Right ventricle myocardium inferior (tissue), 1 donor: ENCODE measurements at regions not wholly inside any gene's neighbourhood (a gene's known extent, or its start where the extent isn't known, plus 50 kb on each side); places are given as distances from the start of the nearest gene placed in this dataset.
"Not testable (repeated sequence)": the region's sequence is repeated elsewhere in the genome, so short reads cannot be mapped to it uniquely, and the experiment has no call there.

Experiments used
- ATAC-seq: fragments of 200-7000 bp; cut with Tn5 transposase; one replicate; pipeline ENCODE4 v1.9.1; 2020; ENCODE audit warnings: mild to moderate bottlenecking, moderate library complexity
- DNase-seq: peaks from one replicate; pipeline ENCODE4 v3.0.0; 2021; ENCODE audit errors: missing footprints
- intact Hi-C: fragments of 100-400 bp; cut with DNase I; formaldehyde crosslinking; loops from one replicate; pipeline ENCODE4 v1.11.0; 2022
- donor health status: DM: no; HTN: yes; CAD: no; lungs with severe emphysema.

GRCh38 chr10:76815505-76815904 is 822.1 kb downstream of the KCNMA1 start:
- DNase-seq, ATAC-seq: not testable (repeated sequence)

GRCh38 chr10:76811430-76811829 is 826.2 kb downstream of the KCNMA1 start:
- no peak for DNase-seq
- intact Hi-C loops = no loop called here
- ATAC-seq = no peak

More at GRCh38 chr10:76815505-76815904, 822.1 kb downstream of the KCNMA1 start:
- intact Hi-C loops = not testable (repeated sequence)

- intact Hi-C loops = no loop called here
- DNase-seq (no peak), ATAC-seq (no peak)
Observed at GRCh38 chr10:76788452-76788811, 849.2 kb downstream of the KCNMA1 start.

DNA sequence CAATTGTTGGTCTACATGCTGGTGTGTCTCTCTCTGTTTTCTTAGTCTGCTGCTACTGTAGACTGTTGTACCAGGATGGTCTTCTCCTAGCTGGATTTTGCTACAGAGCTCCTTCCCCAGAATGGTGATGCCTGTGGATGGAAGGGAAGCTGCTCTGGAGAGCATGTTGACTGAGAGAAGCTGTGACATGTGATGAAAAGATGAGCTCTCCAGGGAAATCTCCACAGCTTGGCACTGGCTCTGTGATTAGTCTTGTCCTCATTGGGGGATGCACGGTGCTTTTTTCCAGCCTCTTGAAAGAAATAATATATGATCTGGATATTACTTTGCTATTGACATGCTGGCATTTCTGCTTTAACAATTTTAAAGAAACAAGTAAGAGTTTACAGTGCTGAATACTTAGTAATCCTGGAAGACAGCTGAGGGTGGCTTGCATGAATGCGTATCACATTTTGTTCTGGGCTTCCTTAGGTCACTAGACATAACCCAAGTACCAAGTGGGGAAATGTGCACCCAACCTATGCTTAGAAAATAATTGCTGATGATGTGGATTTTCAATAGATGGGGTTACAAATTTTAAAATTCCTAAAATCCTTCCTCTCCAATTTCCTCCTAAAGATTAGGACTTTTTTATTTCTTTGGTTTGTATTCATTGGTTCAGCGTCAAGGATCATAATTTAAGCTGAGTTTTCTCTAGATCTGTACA is 849.7 kb downstream of the KCNMA1 start:
- DNase-seq (no peak), ATAC-seq (no peak)
- intact Hi-C loops = no loop called here

GRCh38 chr10:76786504-76787072 is 851.0 kb downstream of the KCNMA1 start:
- DNase-seq = no peak
- intact Hi-C loops = no loop called here
- ATAC-seq = peak; percentile 26

DNA sequence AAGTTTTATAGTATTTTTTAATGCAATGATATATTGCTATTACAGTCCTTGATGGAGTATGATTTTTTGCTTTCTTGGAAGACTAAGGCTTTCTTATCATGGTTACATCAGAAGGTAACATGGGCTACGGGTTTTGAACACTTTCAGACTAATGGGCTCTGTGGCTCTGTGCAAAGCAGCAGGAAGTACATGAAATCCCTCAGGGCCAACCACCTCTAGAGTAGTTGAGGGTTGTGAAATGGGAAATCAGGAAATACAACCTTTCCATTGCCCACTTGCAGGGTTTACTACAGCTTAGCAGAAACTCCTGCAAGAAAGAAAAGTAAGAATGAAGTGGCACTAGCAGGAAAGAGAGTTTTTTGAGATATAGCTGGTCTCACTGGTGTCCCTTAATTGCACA is 853.5 kb downstream of the KCNMA1 start:
- ATAC-seq = no peak
- intact Hi-C loops = no loop called here
- DNase-seq = no peak

GRCh38 chr10:76779796-76780301 is 857.8 kb downstream of the KCNMA1 start:
- intact Hi-C loops = loop anchor here (5.0 to 10.0 kb wide), 5 partner anchors 107 to 1378 kb away; partner anchors contain the start of gene ZNF503

GRCh38 chr10:76778914-76779795 is 858.5 kb downstream of the KCNMA1 start:
- ATAC-seq (no peak), DNase-seq (no peak)
- intact Hi-C loops = loop anchor here (5.0 to 10.0 kb wide), 5 partner anchors 108 to 1377 kb away; partner anchors contain the start of gene ZNF503

More at GRCh38 chr10:76779796-76780301, 857.8 kb downstream of the KCNMA1 start:
- DNase-seq = no peak
- ATAC-seq = no peak

DNA sequence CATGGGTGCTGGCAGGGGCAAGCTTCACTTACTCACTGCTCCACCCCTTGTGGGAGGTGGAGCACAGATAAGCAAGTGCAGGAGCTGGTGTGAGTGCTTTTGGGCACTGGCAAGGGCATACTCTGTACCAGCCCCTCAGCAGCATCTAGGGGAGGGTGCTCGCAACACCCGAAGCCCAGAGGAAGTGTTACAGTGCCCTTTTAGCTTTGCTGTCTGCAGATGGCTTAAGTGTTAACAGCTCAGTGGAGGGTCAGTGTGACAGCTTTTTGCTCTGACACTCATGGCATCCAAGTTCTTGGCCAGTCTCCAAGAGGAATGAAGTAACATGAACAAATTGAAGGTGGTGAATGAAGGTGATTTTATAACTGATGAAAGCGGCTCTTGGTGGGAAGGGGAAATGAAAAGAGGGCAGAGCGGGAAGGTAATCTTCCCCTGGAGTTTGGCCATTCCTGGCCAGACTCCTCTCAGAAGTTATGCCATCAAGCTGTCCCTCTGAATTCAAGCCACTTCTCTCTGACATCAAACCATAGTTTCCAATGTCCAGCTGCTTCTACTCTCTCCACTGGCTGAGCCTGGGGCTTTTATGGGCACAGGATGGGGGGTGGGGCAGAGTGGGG is 862.5 kb downstream of the KCNMA1 start:
- intact Hi-C loops = loop anchor here (2.0 to 10.0 kb wide), 6 partner anchors 112 to 1373 kb away; partner anchors contain the start of gene ZNF503
- peak; percentile 69 for DNase-seq
- peak; percentile 99 for ATAC-seq

DNA sequence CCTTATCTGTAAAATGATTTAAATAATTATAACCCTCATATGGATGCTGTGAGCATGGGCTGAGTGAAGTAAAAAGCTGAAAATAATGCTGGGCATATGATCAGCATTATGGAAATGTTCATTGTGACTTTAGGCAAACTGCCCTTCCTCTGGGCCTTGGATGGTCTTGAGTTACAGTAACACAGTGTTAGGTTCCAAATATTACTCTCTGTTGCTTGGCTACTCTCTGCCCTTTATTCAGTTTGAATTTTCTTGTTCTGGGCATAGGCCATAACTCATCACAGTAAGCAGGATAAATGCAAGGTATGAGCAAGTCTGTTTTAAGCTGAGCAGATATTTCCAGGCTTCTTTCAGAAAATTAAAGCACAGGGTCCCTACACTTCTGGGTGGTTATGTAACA is 868.0 kb downstream of the KCNMA1 start:
- no peak for DNase-seq
- no peak for ATAC-seq
- intact Hi-C loops = no loop called here

- intact Hi-C loops = no loop called here
- DNase-seq (no peak), ATAC-seq (no peak)
Observed at GRCh38 chr10:76769161-76769560, 868.4 kb downstream of the KCNMA1 start.

GRCh38 chr10:76766682-76767081 is 870.9 kb downstream of the KCNMA1 start:
- ATAC-seq (no peak), DNase-seq (no peak)
- intact Hi-C loops = no loop called here

GRCh38 chr10:76764921-76765320 is 872.7 kb downstream of the KCNMA1 start:
- intact Hi-C loops, ATAC-seq, DNase-seq: not testable (repeated sequence)

GRCh38 chr10:76764177-76764576 is 873.4 kb downstream of the KCNMA1 start:
- ATAC-seq = no peak
- DNase-seq = no peak
- intact Hi-C loops = no loop called here

DNA sequence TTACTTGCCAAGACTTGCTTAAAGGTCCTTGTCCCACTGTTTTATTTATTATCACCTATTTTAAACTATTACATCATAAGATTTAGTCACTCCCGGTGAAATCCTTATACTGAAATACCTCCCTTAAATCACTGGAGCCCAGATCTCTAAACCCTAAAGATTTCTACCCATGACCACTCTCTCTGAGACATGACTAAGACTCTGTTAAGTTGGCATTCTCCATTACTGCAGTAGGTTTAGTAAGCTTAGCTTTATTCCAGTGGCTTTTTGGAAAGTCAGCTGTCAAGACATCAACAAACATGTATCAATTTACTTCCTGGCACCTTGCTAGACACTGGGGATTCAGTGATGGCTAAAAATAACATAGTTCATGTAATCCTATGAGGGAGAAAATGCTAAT is 874.2 kb downstream of the KCNMA1 start:
- intact Hi-C loops = no loop called here
- DNase-seq (no peak), ATAC-seq (no peak)

- DNase-seq (no peak), ATAC-seq (no peak)
- intact Hi-C loops = no loop called here
Observed at GRCh38 chr10:76759681-76760080, 877.9 kb downstream of the KCNMA1 start.

DNA sequence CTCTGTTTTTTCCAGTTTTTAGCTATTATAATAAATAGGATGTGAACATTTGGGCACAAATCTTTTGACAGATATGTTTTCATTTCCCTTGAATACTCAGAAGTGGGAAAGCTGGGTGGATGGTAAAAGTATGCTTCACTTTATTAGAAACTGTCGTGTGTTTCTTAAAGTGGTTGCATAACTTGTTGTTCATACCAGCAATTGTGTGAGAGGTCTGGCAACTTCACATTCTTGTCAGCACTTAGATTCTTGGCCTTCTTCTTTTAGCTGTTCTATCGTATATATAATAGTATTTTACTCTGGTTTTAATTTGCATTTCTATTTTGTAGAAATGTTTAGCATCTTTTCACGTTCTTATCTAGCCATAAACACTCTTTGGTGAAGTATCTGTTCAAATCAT is 894.4 kb downstream of the KCNMA1 start:
- intact Hi-C loops = no loop called here
- DNase-seq = no peak
- ATAC-seq = no peak

DNA sequence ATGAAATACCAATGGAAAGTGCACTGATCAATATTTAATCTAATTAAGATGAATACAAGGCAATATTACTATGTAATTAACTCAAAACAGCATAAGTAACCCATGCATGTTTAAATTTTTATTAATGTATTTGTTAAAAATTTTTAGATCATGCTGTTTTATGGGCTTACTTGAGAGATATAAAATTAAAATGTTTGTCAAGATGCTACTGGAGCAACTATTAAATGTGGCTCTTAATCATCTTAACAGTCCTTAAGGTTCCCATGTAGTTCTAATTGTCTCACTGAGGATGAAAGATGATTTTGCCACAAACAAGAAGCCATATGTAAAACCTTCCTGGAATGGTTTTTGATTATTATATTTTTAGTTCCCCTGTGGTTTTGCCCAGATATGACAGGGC is 897.1 kb downstream of the KCNMA1 start:
- intact Hi-C loops = no loop called here
- ATAC-seq (no peak), DNase-seq (no peak)

DNA sequence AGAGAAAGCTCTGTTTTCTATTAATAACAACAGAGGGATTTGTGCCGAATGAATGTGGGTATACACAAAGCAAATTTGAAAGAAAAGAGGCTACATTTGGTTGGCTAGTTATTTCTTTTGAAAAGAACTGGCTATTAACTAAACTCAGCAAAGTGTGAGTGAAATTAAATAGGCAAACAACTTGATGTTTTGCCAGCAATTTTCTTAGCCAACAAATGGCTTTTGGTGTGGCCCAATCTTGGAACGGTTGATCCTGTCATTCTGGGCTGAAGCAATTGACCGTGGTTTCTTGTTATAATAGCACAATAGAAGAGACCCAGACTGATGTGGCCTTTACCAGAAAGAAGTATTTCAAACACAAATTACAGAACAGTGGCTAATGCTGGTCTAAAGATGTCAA is 898.6 kb downstream of the KCNMA1 start:
- intact Hi-C loops = no loop called here
- DNase-seq (no peak), ATAC-seq (no peak)
